Fibroblast of skin of abdomen (primary cell): ENCODE measurements at regions not wholly inside any gene's neighbourhood (a gene's known extent, or its start where the extent isn't known, plus 50 kb on each side); places are given as distances from the start of the nearest gene placed in this dataset.
"Not testable (repeated sequence)": the region's sequence is repeated elsewhere in the genome, so short reads cannot be mapped to it uniquely, and the experiment has no call there.

Source experiments
- DNase-seq: peaks from one replicate; pipeline ENCODE4 v3.0.0-alpha.2; 2013

DNA sequence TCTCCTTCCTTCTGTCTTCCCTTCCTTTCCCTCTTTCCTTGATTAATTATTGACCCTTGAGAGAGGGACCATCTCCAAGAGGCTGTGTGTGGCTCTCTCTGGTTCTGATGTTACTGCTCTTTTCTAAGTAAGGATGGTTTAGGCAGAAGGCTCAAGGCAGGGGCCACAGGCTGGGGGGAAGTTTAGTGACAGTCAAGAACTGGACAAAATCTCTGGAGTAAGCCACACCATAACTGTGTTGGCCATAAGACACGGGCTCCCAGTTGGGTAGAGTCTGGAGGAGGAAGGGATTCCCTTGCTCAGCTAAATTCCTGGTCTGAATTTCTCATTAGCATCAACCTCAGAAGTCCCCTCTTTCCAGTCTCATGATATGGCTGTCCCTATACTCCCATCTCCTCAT is 74.7 kb downstream of the BUD13 start:
- DNase-seq, result no peak

GRCh38 chr11:116697639-116698038 is 75.1 kb downstream of the BUD13 start:
- DNase-seq, result no peak

- no peak for DNase-seq
These were observed 75.8 kb downstream of the BUD13 start for GRCh38 chr11:116697011-116697410.

DNA sequence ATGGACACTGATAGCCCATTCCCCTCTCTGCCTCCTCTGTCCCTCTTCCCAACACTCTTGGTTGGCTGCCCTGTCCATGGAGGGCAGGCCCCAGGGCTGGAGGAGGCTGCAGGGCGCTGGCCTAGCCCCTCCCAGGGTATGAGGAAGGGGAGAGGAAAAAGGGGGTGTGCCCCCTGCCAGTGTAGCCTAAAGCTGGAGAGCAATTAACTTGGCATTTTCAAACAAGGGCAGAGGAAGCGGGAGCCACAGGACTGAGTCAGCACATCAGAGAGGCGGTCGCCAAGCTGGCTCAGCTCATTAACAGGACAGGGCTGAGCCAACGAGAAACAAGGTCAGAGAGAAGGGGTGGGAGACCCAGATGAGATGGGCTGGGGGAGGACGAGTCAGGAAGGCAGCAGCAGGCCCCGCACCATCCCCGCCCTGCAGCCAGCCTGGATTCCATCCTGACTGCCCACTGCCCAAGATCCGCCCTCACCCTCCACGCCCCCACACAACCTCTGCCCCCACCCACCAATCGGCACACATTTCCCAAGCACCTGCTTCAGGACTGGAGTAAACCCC is 76.3 kb downstream of the BUD13 start:
- peak; percentile 10 for DNase-seq

DNA sequence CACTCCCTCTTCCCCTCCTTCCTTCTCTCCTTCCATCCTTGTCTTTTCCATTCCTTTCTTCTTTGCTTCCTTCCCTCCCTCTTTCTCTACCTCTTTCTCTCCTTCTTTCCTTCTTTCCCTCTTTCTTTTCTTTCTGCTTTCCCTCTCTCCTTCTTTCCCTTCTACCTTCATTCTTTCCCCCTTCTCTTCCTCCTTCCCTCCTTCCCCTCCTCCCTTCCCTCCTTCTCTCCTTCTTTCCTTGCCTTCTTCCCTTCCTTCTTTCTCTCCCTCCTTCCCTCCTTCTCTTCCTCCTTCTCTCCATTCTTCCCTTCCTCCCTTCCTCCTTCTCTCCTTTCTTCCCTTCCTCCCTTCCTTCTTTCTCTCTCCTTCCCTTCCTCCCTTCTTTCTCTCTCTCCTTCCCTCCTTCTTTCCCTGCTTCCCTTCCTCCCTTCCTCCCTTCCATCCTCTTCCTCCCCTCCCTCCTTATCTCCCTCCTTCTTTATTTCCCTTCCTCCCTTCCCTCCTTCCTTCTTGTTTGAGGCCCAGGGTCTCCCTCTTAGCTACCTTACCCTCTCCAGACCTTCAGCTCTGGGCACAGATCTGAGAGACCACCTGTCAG is 77.0 kb downstream of the BUD13 start:
- DNase-seq, result no peak

GRCh38 chr11:116694815-116695590 is 77.8 kb downstream of the BUD13 start:
- DNase-seq, result no peak

DNA sequence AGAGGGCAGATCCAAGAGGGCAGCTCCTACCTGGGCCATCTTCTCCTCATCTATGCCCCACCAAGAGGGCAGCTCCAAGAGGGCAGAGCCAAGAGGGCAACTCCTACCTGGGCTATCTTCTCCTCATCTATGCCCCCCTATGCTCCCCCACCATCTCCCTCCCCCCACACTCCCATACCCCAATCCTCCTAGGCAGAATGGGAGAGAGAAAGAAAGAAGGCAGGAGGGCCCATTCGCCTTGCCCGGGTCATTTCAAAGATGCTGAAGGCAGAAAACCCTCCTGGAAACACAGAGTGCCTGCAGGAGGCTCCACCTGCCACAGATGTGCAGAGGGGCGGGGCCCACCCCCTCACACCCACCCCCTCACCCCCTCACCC is 78.5 kb downstream of the BUD13 start:
- DNase-seq, result no peak

DNA sequence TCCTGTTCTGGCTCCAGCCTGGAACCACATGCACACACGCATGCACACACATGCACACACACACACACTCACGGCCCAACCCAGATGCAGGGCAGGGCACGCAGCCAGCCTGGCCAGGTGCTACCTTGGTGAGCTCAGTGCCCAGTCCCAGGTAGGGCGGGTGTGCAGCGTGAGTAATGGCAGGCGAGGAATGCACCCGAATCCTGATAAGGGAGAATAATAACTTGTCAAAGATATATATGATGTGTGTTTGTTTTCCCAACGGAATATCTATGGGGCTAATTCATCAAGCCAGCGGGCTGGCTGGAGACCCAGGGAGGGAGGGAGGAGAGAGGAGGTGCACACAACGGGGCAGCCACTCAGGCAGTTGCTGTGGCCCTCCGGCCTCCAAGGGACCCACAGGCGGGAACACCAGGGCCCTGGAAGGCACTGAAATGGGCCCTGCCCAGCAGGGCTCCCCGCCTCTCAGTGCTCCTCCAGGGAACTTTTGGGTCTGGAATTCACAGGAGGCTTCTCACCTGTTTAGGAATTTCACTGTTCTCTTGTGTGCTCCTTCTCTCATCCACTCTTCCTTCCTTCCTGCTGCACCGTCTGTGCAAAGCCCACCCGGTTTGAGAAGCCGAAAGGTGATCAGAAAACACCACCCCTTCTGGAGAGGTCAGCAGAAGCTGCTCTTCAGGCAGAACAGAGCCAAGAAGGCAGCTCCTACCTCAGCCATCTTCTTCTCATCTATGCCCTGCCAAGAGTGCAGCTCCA is 79.0 kb downstream of the BUD13 start:
- DNase-seq, result no peak

- no peak for DNase-seq
These were observed 79.7 kb downstream of the BUD13 start for GRCh38 chr11:116693102-116693570.

DNA sequence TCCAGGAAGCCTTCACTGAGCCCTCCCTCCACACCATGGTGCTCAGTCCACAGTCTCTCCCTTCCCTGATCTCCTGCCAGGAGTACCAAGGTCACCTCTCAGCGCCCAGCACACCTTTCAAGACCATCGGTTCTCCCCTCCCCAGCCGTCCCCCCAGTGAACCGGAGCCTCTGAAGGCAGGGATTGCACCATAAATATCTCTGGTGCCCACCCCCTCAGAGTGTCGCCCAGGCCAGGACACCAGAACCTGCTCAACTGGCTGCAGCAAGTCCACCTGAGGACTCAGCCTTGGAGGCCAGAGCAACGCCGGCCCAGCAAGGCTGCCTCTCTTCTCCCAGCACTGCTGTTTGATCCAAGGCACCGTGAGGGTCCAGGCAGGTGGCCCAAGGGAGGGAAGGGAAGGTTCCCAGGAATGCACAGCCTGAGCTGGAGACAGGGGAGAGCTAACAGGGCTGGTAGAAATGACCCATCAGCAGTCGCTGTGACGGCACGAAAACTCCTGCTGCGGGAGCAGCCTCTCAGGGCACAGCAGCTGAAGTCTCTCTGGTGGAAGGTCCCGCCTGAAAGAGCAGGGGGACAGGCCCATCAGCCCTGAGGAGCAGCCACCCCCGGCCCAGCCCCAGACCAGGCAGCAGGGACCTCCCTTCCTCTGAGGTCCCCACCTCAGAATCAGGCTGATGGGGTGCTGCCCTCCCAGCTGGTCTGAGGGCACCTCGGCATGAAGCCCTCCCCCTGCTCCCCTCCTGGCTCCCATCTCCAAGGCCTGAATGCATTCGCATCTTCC is 80.3 kb downstream of the BUD13 start:
- no peak for DNase-seq

DNA sequence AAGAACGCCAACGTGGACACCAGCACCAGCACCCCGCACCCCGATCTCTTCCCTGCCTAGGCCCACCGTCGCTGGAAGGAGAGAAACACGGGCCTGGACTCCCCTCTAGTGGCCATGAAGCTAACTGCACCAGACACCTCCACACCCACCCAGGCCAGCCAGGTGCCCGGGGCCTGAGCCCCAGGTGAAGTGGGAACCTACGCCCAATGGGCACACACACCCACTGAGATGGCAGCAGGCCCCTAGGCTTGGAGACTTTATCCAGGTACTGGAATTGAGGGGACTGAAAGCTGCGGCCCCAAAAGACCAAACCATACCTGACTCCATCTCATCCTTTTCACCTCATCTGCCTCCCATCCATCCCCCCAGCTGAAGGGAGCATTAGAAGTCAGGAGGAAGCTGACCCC is 81.0 kb downstream of the BUD13 start:
- DNase-seq, result peak; percentile 31

- DNase-seq, result no peak
These were observed 82.2 kb downstream of the BUD13 start for GRCh38 chr11:116690611-116691010.

GRCh38 chr11:116689413-116690127 is 83.2 kb downstream of the BUD13 start:
- no peak for DNase-seq

GRCh38 chr11:116688202-116688540 is 84.6 kb downstream of the BUD13 start:
- DNase-seq, result no peak

- peak; percentile 17 for DNase-seq
These were observed 85.2 kb downstream of the BUD13 start for GRCh38 chr11:116687458-116688201.

DNA sequence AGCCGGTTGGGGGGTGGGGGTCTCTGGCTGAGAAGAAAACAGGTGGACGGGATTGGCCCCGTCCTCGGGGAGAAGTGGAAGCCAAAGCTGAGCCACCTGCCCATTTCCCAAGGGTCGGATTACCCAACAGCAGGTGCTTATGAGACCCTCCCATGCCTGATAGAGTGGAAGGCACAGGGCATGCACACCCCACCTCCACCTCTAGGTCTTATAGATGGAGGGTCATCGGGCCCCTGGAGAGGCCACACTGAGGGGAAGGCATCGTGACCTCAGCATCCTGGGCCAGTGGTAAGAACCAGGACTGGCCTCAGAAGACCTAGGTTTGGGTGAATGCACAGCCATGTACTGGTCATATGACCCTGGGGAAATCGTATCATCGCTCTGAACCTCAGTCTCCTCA is 85.9 kb downstream of the BUD13 start:
- DNase-seq, result no peak

- DNase-seq, result no peak
These were observed 88.8 kb downstream of the BUD13 start for GRCh38 chr11:116683982-116684381.

DNA sequence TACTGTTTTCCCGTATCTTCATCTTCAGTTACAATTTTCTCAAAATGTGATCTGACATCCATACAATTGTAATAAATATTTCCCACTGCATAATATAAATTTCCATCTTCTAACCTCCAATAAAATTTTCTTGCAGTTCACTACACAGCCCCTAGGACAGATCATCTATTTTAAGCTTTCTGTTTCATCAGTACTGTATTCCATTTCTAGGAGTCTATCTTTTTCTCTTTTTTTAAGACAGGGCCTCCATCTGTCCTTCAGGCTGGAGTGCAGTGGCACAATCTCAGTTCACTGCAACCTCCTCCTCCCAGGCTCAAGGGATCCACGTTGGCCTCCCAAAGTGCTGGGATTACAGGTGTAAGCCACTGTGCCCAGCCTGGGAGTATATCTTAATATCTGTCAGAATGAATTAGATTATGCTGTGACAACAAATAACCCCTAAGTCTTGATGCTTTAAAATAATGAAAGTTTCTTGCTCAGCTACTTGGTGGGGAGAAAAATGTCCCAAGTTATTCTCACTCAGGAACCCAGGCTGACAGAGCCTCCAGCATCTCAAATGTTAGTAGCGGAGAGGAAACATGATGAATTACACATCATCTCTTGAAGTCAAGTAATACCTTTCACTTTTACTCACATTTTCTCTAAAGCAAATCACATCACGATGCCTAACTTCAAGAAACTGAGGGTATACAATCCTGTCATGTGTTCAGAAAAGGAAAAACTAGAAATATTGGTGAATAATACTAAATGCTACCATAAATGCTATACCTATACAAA is 92.2 kb downstream of the BUD13 start:
- no peak for DNase-seq

GRCh38 chr11:116678887-116679286 is 93.9 kb downstream of the BUD13 start:
- DNase-seq, result no peak

- not testable (repeated sequence) for DNase-seq
These were observed 105.5 kb downstream of the BUD13 start for GRCh38 chr11:116667318-116667717.
